ENCODE measurements at regions not wholly inside any gene's neighbourhood (a gene's known extent, or its start where the extent isn't known, plus 50 kb on each side); places are given as distances from the start of the nearest gene placed in this dataset.

DNA sequence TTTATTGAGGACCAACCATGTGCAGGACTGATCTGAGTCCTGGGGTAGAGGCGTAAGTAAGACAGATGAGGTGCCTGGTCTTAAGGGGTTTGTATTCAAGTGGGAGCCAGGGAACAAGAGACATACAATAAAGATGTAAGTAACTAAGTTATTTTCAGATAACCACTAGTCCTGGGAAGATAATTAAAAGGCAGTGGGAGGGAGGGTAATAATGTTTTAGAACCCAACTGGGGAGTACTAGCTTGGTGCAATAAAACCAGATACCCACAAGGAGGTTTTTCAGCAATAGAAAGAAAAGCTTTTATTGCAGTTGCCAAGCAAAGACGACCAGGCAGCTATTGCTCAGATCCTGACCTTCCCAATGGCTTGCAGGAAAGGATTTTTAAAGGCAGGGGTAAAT, 893.7 kb downstream of the UQCRFS1 start:
- TF ChIP-seq, protein P1, sequence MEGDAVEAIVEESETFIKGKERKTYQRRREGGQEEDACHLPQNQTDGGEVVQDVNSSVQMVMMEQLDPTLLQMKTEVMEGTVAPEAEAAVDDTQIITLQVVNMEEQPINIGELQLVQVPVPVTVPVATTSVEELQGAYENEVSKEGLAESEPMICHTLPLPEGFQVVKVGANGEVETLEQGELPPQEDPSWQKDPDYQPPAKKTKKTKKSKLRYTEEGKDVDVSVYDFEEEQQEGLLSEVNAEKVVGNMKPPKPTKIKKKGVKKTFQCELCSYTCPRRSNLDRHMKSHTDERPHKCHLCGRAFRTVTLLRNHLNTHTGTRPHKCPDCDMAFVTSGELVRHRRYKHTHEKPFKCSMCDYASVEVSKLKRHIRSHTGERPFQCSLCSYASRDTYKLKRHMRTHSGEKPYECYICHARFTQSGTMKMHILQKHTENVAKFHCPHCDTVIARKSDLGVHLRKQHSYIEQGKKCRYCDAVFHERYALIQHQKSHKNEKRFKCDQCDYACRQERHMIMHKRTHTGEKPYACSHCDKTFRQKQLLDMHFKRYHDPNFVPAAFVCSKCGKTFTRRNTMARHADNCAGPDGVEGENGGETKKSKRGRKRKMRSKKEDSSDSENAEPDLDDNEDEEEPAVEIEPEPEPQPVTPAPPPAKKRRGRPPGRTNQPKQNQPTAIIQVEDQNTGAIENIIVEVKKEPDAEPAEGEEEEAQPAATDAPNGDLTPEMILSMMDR (IDR thresholded peaks at IDR 0.05), result no peak
- TF ChIP-seq MYBL2 (CRISPR knock-in tag; IDR thresholded peaks at IDR 0.05) (no peak), ATF1 (CRISPR knock-in tag; IDR thresholded peaks at IDR 0.05) (no peak)
- TF ChIP-seq, protein P2, sequence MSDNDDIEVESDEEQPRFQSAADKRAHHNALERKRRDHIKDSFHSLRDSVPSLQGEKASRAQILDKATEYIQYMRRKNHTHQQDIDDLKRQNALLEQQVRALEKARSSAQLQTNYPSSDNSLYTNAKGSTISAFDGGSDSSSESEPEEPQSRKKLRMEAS (CRISPR knock-in tag; IDR thresholded peaks at IDR 0.05), result no peak

Data from WTC11 (cell line).